HG02798 (cell line): ENCODE measurements at regions not wholly inside any gene's neighbourhood (a gene's known extent, or its start where the extent isn't known, plus 50 kb on each side); places are given as distances from the start of the nearest gene placed in this dataset.

Experiments
- ATAC-seq: cut with Tn5 transposase; IDR thresholded peaks from one replicate; pipeline ENCODE4 v1.9.1; 2021; ENCODE audit warnings: mild to moderate bottlenecking; ENCODE audit not compliant: unreplicated experiment, poor library complexity

- ATAC-seq, result no peak
Observed at GRCh38 chr3:73773233-73773632, 148.5 kb upstream of the PDZRN3 start.

DNA sequence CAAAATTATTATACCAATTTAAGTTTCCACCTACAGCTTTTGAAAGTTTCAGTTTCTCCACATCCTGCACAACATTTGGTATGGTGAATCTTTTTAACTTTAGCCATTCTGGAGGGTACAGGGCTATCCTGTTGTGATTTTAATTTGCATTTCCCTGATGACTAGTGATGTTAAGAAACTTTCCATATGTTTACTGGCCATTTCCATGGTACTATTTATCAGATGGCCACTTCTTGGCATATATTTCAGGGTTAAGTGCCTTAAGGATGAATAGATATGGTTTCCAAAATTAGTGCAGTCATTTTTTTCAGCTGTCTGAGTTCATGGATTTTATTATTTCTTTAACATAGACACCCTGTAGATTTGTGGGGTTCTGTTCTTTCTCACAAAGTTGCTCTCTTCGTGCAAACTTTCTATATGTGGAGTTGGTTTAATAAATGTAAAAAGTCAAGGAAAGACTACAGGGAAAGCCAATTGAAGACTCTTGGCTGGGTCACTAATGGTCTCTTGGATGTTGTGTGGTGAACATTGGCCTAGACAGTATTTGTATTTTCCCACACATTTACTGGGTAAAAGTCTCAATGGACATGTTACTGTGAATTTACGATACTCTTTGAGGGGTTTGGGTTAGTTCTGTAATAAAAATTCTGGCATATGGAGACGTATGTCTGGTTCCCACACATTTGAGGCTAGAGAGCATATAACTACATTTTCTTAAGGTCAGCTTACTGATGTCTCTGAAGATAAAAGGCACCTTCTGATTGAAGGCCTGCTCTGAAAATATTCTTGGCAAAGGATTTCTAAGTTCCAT, 147.5 kb upstream of the PDZRN3 start:
- ATAC-seq, result no peak

- no peak for ATAC-seq
Observed at GRCh38 chr3:73768524-73769308, 144.0 kb upstream of the PDZRN3 start.

GRCh38 chr3:73766599-73767381, 142.0 kb upstream of the PDZRN3 start:
- ATAC-seq, result no peak

- no peak for ATAC-seq
Observed at GRCh38 chr3:73765878-73766545, 141.3 kb upstream of the PDZRN3 start.

GRCh38 chr3:73762855-73763254, 138.1 kb upstream of the PDZRN3 start:
- ATAC-seq, result no peak

DNA sequence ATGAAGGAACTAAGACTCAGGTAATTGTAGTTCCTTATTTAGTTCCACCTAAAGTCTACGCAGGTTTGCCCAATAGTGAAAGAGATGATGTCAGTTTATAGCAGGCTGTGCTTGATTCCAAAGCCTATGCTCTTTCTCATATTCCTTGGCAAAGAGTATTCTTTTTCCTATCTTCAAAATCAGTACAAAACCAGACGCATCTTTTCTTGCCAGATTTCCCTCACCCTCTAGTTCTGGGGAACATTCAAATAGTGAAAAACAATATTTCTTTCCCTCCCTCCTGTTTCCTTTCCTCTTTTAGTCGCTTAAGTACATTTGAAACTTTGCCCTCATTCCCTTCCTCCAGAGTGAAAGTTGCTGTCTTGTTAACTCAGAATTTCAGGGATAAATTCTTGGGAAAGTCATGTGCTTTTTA, 134.6 kb upstream of the PDZRN3 start:
- ATAC-seq, result no peak

GRCh38 chr3:73757536-73757935, 132.8 kb upstream of the PDZRN3 start:
- ATAC-seq, result no peak

DNA sequence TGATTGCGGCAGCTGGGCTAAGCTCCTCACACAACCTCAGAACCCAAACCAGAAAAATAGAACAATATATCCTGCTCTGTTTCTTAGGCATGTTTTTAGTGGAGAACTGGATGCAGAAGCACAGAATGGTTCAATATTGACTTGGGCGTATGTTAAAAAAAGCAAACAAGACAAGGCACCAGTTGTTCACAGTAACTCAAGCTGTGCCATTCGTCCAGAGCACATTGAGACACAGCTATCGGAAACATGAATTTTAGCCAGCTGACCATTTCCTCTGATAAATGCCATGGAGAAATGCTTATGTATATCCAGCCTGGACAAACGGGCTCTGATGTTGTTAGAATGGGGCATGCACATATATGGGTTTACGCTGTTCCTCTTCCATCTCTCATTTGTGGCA, 129.2 kb upstream of the PDZRN3 start:
- ATAC-seq, result no peak

GRCh38 chr3:73752338-73752737, 127.6 kb upstream of the PDZRN3 start:
- ATAC-seq, result no peak

DNA sequence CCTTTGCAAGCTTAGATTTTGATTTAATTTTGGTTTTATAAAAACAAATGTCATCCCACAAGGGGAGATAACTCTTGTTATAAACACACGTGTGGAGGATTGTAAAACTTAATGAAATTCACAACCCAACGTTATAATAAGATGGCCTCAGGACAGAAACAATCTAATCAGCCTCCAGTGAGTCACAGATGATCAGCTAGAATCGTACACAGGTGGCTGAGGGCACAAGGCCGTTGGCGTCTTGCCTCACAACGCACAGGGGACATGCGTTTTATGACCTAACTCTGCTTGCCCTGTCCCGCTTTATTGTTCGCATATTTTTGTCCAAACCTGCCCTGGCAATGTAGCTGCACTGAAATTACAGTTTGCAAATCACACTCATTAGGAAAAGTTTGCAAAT, 121.9 kb upstream of the PDZRN3 start:
- ATAC-seq, result no peak

DNA sequence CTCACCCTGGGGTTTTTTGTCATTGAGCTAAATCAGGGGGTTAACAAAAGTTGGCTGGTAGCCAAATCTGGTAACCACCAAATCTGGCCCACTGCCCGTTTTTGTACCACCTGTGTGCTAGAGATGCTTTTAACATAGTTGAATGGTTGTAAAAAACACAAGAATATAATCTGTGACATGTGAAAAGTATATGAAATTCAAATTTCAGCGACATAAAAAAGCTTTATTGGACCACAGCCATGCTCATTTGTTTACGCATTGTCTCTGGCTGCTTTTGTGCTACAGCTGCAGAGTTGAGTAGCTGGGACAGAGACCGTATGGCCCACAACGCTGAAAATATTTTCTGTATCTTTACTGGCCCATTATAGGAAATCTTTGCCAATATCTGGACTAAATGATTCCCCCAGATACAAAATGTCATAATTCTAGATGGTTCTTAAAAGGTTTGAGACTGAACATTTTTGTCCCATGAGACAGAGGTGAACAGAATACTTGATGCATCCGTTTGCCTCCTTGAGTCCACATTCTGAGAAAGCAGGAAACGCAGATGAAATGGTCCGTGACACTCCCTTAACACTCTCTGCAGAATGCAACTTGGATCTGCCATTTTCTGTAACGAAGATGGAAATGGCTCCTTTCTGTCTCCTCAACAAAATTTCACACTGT, 120.9 kb upstream of the PDZRN3 start:
- ATAC-seq, result no peak

DNA sequence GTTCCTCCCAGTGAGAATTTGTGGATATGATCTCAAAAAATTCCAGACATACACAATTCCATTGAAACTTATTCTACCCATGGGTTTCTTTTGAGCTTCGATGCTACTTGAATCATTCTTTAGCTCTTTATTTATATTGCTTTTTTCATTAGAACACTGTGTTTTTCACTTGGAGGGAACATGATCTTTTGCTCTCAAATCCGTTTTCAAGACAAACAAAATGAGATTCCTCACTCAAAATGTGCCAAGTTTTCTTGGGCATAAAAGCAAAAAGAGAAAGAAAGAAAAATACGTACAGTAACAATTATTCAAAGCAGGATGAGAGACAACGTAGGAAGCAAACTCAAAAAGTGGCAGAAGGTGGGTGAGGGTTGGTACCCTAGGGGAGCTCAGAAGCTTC, 118.8 kb upstream of the PDZRN3 start:
- no peak for ATAC-seq

GRCh38 chr3:73739791-73740453, 115.2 kb upstream of the PDZRN3 start:
- ATAC-seq, result no peak

GRCh38 chr3:73738711-73739110, 114.0 kb upstream of the PDZRN3 start:
- no peak for ATAC-seq

GRCh38 chr3:73734211-73735089, 109.7 kb upstream of the PDZRN3 start:
- ATAC-seq, result no peak

- no peak for ATAC-seq
Observed at GRCh38 chr3:73733746-73734145, 109.0 kb upstream of the PDZRN3 start.

GRCh38 chr3:73729969-73730440, 105.3 kb upstream of the PDZRN3 start:
- no peak for ATAC-seq
